HuH-7 (cell line): ENCODE measurements at regions not wholly inside any gene's neighbourhood (a gene's known extent, or its start where the extent isn't known, plus 50 kb on each side); places are given as distances from the start of the nearest gene placed in this dataset.
"Not testable (repeated sequence)": the region's sequence is repeated elsewhere in the genome, so short reads cannot be mapped to it uniquely, and the experiment has no call there.

Experiments
- DNase-seq: peaks from one replicate; pipeline ENCODE4 v3.0.0; 2011; ENCODE audit warnings: low spot score

DNA sequence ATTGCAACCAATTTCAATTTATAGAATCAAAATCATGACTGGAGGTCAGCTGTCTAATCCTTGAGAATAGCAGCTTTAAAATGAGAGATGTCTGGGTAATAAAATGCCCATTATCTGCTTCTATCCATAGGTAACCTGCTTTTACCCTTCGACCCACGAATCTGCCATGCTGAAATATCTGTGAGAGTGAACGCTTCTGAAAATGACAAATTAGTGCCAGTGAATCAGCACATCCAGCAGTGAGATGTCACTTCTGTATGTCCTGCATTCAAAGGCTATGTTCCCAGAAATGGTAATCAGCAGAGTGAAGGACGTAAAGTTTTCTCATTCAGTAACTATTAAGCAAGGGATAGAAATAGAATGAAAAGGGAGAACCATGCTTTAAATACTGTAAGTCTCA lies 532.4 kb upstream of the ITGA1 start:
- DNase-seq, result no peak

DNA sequence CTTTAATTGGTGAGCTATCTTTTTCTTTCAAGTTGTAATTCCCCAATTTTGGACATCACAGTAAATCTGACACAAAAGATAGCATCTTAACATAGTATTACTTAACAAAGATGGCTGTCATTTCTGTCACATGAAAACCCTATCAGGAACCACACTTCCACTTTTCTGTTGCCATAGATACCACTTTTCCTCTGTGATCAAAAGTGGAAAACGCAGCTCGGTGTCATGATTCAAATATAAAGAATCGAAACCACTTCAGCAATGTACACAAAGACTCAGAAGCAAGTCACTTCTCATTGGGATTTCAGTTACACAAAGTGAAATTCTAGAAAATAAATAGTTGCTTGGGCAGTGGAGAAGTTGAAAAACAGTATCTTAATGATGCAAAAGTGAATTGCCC lies 524.9 kb upstream of the ITGA1 start:
- no peak for DNase-seq

DNA sequence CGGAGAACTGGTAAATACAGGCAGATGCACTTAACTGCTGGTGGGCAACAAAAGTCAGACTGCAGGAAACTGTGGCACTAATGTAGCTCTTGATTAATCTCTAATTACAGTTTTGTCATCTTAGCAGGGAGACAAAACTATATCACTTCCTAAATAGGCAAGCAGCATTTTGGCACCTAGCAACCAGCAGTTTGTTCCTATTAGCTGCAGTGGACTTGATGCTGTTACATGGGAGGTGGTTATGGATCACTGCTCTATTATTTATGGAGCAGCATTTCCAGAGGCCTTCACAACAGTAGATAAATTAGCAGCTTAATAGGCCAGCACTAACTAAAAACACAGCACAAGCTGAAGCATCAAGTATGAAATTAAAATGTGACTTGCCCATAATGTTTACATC lies 518.3 kb upstream of the ITGA1 start:
- no peak for DNase-seq

DNA sequence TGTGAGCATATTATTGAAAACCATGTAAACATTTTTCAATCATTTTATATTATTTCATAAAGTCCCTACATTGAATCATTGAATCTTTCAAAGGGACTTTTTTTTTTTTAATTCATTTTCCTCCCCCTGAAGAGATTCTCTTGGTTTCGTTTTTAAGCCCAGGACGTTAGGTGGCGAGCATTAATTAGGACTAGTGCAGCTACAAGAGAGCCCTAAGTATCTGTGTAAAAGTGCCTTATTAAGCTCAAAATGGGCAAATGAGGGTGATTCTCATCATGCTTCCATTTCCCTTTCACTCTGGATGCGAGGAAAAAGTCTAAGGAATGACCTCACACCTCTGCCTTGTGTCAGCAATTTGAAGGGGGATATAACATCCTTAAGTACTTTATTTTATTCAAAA lies 517.9 kb upstream of the ITGA1 start:
- DNase-seq, result no peak

DNA sequence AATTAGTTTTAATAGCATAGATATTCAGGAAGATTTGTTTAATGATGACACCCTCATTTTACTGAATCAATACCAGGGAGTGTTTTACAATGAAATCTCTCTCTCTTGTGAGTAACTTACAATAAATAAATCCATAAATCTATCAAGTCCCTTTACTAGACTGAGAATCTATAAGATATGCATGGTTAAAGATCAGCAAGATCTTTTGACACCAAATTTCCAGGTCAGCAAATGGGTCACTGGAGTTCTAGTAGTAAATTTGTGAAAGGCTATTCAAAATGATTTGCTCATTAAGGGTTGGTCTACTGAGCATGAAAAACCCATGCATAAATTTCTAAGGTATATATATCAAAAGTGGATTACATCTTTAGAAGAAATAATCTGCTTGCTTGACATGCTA lies 512.1 kb upstream of the ITGA1 start:
- no peak for DNase-seq

DNA sequence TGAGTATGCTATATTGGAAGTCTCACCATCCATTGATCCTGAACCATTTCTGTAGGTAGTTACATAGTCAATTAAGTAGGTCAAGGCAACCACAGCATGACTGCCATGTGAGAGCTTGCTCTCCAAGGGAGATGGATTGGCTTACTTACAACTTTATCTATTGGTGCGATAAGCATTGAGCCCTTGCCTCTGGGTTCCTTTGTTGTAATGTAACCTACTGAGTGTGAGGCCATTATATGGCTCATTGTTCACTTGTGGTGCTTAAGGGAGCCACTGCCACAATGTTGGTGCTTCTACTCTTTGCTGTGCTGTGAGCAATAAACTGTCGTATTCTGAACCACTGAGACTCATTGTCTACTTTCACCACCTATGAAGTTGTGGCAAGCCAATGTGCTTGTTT lies 510.6 kb upstream of the ITGA1 start:
- DNase-seq, result no peak

DNA sequence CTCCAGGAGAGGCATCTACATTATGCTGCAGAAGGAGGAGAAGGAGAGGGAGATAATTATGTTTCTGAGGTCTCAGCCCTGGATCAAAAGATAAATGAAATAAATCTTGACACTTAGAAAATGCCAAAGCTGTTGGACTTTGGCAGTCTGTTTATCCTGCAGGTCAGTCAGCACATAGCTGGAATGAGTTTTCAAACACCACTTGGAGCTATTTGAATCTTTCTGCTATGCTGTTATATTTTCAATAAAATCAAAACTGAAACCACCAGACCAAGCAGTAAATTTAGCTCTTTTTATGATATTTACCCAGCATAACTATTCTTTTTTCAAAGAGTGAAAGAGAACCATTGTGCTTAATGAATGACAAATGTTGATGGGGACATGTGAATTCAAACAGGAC lies 505.1 kb upstream of the ITGA1 start:
- DNase-seq, result no peak

DNA sequence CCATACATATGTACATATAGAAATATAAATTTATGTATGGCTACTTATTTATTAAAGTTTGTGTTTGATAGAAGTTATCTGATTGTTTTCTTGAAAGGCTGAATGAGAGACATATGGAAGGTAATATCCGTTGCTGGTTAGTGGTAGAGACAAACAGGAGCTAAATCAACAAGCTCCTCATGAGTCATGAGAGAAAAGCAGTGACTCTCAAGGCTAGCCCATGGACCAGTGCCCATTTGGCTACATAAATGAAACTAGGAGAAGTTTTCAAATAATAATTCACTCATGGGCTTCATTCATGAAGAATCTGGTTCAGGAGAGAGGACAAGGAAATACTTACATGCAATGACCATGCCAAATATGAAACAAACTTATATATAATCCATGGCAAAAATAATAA lies 504.5 kb upstream of the ITGA1 start:
- no peak for DNase-seq

DNA sequence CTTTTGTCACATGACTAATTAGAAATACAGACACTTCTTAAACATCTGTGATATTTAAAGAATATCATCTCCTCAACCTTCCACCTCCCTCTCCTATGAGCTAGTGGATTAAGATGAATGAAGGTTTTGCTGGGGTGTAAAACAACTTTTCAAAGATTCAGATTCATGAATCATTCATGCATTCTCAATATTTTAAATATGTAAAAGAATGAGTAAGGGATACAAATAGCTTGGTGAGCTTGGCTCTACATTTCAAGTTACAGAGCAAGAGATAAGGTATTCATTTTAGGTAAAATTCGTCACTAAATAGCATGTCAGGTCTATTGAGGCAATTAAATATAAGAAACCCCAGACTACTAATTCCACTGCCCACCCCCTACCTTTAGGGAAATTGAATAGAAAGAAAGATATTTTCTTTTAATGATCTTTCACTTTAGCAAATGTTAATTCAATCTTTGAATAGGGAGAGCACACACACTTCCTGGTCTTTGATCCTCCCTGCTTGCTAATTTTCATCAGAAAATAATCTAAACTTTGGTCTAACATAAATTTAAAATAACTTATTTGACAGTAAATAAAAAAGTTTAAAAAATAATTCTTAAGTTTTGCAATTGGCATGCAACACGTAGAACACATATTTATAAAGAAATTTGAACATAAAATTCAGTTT lies 486.9 kb upstream of the ITGA1 start:
- DNase-seq, result no peak

DNA sequence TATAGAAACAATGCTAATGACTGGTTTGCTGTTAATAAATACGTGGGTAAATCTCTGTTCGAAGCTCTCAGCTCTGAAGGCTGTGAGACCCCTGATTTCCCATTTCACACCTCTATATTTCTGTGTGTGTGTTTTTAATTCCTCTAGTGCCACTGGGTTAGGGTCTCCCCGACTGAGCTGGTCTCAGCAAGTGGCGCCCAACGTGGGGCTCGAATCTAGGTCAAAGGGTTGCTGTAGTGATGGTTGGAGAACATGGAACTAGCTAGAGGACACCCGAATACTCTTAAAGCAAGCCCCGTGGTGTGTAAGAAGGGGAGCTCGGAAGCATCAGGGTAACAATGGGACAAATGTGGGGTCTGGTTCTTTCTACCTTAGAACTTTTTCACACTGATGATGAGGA lies 482.9 kb upstream of the ITGA1 start:
- not testable (repeated sequence) for DNase-seq

DNA sequence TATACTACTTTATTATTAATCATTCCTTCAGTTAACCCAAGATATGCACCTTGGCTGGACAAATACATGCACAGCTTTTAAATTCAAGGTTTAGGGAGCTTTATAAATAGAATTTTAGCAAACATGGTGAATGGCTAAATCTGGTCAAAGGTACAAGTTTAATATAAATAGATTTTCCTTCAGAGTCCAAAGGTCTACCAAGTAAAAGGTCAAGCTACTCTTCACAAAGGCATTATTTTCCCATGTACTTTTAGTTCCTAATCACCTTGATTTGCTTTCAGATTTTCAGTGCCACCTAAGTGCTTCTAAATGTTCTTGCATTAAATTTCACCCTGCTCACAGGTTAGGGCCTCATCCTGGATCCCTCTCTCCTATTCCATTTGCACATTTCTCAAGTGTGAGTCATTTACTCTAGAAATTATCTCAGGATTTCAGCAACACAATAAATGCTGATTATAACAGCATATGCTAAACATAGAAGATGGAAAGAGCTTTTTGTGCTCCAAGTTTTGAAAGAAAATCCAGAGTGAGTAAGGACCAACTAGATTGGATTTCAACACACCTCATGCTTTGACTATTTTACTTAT lies 459.4 kb upstream of the ITGA1 start:
- no peak for DNase-seq

DNA sequence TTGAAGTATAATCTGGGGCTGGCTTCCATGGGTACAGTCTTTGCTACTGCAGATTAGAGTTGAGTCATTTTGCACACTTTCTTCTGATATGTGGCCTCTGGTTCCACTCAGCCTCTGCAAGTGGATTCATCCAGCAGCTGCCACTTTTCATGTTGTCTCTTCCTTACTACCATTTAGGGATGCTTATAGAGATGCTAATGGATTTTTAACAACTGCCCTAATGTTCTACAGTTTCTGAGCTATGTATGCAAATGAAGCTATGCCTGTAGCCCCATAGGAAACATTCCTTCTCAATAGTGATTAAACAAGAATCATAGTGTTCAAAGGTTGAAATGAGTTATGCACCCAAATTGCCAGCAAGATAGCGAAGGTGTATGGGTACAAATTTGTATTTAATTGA lies 456.0 kb upstream of the ITGA1 start:
- DNase-seq, result no peak

DNA sequence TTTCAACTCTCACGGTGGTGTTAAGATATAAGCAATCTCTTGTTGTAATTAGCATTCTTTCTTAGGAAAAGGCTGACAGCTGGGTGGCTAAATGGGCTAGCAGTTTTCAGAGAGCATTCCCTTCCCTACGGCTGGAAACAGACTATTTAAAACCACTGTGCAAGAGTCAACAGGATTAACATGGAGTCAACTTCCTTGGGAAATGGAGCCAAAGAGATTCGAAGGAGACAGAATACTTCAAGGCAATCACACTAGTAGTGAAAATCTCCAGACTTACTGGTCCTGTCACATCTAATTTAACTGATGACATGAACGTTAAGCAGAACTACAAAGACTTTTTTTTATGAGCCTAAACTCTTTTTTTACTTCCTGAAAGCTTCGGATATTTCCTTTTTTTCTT lies 453.3 kb upstream of the ITGA1 start:
- DNase-seq, result no peak

DNA sequence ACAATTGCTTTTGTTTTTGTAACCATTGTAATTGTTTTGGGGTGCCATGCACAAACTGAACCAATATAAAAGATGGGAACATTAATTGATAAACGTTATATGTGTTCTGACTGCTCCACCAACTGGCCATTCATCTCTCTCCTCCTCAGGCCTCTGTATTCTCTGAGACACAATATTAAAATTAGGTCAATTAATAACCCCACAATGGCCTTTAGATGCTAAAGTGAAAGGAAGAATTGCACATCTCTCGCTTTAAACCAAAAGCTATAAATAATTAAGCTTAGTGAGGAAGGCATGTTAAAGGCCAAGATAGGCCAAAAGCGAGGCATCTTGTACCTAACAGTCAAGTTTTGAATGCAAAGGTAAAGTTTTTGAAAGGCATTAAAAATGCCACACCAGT lies 448.4 kb upstream of the ITGA1 start:
- DNase-seq, result no peak

DNA sequence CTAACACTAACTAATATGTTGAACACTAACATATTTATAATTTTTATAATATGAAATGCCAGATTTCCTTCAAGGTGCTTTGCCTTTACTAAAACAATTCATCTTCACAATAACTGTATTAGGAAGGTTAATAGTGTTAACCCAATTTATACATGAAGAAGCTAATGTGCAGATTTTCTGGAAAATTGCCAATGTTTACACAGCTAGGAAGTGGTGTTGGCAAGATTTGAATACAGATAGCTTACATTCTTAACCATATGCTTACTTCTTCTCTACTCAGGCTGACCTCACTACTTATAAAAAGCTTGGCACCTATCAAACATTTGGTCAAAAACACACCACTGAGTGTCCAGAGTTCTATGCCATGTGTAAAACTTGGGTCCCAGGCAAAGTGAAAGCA lies 445.4 kb upstream of the ITGA1 start:
- DNase-seq, result no peak

DNA sequence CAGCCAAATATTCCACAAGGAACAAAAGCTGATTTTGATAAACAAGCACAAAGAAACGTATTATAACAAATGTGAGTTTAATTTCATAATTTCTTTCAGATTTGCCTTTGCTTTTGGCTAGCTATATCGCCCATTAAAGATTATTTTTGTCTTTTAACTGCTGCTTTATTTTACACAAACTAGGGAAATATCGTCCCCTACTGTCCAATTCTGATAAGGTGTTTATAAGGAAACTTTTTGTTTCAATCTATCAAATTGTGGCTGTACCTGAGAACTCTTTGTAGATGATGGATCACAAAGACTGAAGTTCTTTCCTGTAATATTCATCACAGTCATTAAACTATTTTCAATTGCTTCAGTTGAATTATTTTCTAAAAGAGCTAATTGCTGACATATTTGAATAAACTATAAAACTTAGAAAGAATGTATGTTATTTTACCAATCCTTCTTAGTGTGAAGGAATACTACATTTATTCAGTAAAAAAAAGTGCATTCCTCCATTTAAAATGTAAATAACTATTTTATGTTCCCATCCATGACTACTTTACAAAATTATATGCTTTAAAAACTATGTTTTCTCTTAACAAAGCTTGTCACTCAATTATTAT lies 431.3 kb upstream of the ITGA1 start:
- DNase-seq, result no peak

DNA sequence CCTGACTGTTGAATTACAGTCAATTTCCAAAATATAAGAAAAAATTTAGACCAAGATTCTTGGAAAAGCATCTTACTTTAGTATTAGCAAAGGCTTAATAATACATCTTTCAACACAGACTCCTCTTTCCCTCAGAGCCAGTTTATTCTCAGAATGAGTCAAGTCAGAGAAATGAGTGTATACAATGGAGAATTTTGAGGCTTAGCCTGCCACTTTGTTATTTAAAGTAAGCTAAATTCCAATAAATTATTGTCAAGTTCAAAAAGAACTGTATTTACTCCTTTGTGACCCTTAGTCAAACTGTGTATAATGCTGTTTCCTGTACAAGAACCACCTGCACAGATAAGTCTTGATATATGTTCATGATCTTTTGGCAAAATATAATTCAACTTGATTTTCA lies 428.5 kb upstream of the ITGA1 start:
- no peak for DNase-seq

DNA sequence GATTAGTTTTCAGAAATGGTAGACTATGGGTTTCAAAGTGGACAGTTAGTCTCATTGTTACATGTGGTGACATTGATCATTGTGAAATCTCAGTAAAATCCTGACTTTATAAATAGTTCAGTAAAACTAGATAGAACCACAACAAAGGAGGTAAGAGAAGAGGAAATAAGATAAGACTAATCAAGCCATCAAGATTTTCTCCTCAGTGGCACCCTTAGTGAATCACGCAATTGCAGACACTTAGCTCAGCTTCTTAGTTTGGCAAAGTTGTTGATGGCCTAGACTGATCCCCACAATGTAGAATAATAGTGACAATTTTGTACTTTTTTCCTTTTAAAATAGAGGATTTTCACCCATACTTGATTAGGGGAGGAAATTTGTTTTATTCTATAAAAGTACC lies 426.7 kb upstream of the ITGA1 start:
- no peak for DNase-seq

DNA sequence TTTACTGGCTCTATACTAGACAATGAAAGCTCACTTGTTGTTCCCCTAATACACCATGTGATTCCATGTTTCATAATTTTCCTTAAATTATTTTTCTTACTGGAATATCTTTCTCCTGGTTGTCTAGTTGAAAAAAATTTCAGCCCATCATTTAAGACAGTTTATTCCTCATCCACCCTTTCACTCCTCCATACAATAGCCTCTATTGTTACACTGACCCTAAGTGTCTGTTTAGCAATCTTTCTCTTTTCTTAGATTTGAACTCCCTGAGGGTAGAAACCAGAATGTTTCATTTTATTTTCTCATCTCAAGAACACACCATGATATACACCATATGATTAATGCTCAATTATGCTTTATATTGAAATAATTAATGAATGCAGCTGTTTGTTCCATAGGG lies 413.4 kb upstream of the ITGA1 start:
- DNase-seq, result no peak

DNA sequence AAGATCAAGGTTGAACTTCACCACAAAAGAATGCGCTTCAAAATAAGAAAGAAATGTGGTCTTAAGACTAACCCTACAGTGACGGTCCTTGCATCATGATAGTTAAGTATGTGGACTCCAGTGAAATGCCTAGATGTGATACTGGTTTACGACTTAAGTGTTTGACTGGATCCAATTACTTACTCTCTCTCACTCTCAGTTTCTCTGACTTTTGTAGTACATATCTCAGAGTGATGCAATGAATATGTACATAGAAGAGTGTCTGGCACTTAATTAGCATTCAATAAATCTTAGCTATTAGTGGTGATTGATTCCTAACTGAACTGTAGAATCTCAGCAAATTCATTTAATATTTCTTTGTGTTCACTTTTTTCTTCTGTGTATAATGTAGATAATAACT lies 411.7 kb upstream of the ITGA1 start:
- DNase-seq, result no peak

DNA sequence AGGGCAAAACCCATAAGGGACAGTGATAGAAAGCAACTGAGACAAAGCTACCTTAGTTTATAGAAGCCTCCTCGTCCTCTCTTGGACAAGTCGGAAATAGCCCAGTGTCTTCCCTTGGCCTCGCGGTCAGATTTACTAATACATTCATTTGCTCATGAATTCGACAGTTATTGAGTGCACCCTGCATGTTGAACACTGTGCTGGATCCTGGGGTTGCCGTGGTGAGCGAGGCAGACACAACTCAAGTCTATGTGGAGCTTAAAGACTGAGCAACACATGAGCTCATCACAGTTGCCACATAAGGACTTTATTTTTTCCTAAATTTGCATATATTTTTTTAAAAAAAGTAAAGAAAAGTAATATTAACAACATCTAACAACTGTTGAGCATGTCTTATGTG lies 411.1 kb upstream of the ITGA1 start:
- no peak for DNase-seq

DNA sequence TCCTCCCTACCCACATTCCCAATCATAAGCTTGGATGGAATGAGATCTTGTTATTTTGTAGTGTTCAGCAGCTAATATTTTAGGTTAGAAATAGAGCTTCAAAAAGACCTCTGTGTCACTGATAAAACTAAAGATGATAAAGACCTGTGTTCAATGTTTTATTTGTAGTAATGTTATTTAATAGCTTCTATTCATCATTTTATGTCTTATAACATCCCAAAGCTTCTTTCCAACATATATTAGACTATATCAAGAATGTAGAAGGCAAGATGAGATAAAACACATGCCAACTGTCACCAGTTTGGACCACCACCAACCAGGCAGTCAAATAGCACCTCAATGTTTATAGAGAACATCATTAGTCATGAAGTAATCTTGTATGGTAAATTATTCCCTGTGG lies 409.5 kb upstream of the ITGA1 start:
- DNase-seq, result no peak

DNA sequence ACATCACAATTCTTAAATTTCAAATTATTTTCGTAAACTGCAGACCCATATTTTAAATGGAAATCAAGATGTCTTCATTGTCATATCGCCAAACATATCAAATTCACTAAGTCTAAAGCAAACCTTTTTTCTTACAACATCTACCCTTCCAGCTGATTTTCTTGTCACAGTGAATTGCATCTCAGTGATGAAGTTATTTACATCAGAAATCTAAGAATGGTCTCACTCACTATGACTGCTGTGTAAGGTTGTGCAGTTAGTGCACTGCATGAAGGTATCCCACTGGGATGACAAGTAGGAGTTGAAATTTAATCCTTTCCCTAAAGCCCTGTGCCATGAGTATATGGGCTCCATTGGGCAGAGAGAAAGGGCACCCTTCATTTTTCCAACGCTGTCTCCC lies 399.4 kb upstream of the ITGA1 start:
- no peak for DNase-seq

DNA sequence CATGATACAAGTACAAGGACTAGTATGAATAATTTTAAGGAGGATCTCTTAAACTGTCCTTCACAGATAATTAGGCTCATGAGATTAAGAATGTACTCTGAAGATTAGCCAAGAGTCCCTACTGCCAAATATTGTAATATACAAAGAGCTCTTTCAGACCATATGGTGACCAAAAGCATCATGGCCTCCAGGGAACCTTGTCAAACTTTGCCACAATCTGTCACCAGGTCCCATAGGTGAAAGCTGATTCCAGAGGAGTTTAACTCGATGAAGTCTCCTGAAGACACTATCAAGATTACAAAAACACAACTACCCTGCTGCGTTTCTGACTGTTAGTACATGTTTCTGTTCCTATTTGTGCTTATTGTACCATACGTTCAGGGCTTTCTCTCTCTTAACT lies 395.4 kb upstream of the ITGA1 start:
- DNase-seq, result no peak
